CD4-positive, alpha-beta T cell (primary cell): ENCODE measurements at regions not wholly inside any gene's neighbourhood (a gene's known extent, or its start where the extent isn't known, plus 50 kb on each side); places are given as distances from the start of the nearest gene placed in this dataset.

Source experiments
- ATAC-seq: fragments of 200-7000 bp; cut with Tn5 transposase; one replicate; pipeline ENCODE4 v1.10.0; 2022; ENCODE audit warnings: mild to moderate bottlenecking; ENCODE audit not compliant: poor library complexity
- CTCF ChIA-PET: fragments of 350-600 bp; sonication (Branson Sonifier 250); formaldehyde crosslinking; loops from one replicate; lab custom pipeline; 2021; ENCODE audit warnings: antibody characterized with exemption, inconsistent platforms; lab: Charles Lee
- POLR2A ChIA-PET: fragments of 350-600 bp; sonication (Branson Sonifier 250); formaldehyde crosslinking; loops from one replicate; lab custom pipeline; 2021; ENCODE audit warnings: antibody characterized with exemption, inconsistent platforms; lab: Charles Lee
- DNase-seq, 14 experiments: peaks; one replicate each; pipeline ENCODE4 v3.0.0-alpha.2; 2013 to 2020; ENCODE audit warnings: mixed read lengths in 2 of 14
- H3K27ac ChIP-seq, 2 donors: one replicate each; pipeline versions ENCODE4 v1.5.1 to v1.7.0; 2013; ENCODE audit warnings: low read length in 2 of 2, low read depth in 1 of 2, mild to moderate bottlenecking in 1 of 2
- H3K27me3 ChIP-seq, 2 experiments: 1 replicate in 1 of 2; 2 replicates in 1 of 2; pipeline versions ENCODE4 v1.6.1 to v1.7.0; 2013; ENCODE audit warnings: low read length in 2 of 2, control low read depth in 1 of 2, mild to moderate bottlenecking in 1 of 2, moderate library complexity in 1 of 2; ENCODE audit not compliant: insufficient read depth in 2 of 2, control insufficient read depth in 1 of 2
- H3K36me3 ChIP-seq: one replicate; pipeline ENCODE4 v1.6.1; 2013; ENCODE audit warnings: low read length, control low read depth; ENCODE audit not compliant: insufficient read depth
- H3K4me1 ChIP-seq: one replicate; pipeline ENCODE4 v1.6.1; 2013; ENCODE audit warnings: low read length, control low read depth; ENCODE audit not compliant: insufficient read depth
- H3K4me3 ChIP-seq: one replicate; pipeline ENCODE4 v1.5.1; 2013; ENCODE audit warnings: mild to moderate bottlenecking, low read length, moderate library complexity
- H3K9me3 ChIP-seq, 2 experiments: 1 replicate in 1 of 2; 2 replicates in 1 of 2; pipeline versions ENCODE4 v1.6.1 to v1.7.0; 2013; ENCODE audit warnings: low read length in 2 of 2, mild to moderate bottlenecking in 2 of 2, control low read depth in 1 of 2, moderate library complexity in 1 of 2; ENCODE audit not compliant: control insufficient read depth in 1 of 2, insufficient read depth in 1 of 2
- H3K27ac Mint-ChIP-seq: one replicate; pipeline ENCODE4 v1.8.0; 2020; ENCODE audit warnings: mixed read lengths
- H3K27me3 Mint-ChIP-seq: one replicate; pipeline ENCODE4 v1.8.0; 2021; ENCODE audit warnings: mixed read lengths
- H3K36me3 Mint-ChIP-seq: one replicate; pipeline ENCODE4 v1.8.0; 2021; ENCODE audit warnings: low read depth, mixed read lengths
- H3K4me1 Mint-ChIP-seq: one replicate; pipeline ENCODE4 v1.8.0; 2021; ENCODE audit warnings: low read depth, mixed read lengths
- H3K4me3 Mint-ChIP-seq: one replicate; pipeline ENCODE4 v1.8.0; 2020; ENCODE audit warnings: mild to moderate bottlenecking, mixed read lengths
- H3K9me3 Mint-ChIP-seq: one replicate; pipeline ENCODE4 v1.8.0; 2020; ENCODE audit warnings: mixed read lengths
- intact Hi-C, 2 experiments: fragments of 100-400 bp; cut with DNase I in 1 of 2; cut with micrococcal nuclease in 1 of 2; formaldehyde crosslinking; loops; one replicate each; pipeline versions ENCODE4 v1.15.1 to v1.9.0; 2023 to 2025; cut with DNase I, micrococcal nuclease
- TF ChIP-seq, protein P1 (sequence below): fragments of 200-600 bp; IDR thresholded peaks from one replicate; pipeline ENCODE4 v1.8.0; 2022; ENCODE audit warnings: antibody characterized with exemption, mild to moderate bottlenecking

DNA sequence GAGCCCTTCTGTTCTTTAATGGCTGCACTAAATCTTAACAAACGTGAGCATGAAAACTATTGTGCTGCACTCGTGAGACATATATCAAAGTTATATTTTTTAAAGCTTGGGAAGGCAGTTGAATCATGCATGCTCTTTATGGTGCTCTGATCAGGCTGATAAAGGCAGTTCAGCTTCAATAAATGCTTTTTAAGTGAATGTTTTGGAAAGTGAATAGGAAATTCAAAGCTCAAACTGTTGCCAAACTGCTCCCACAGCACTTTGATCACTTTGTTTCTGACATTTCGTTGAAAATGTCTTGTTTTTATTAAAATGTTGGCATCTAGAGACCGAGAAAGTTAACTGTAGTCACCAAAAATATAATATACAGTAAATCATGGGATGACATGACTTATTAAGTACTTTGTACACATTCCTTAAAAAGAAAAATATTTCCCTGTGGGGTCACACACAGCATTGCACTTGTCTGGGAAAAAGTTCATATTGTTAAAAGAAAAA, 625.7 kb upstream of the PCDH9 start:
- intact Hi-C loops, result no loop called here
- peaks cover 3 to 17% of the 10 kb centered on the region in 2 experiments for H3K9me3 ChIP-seq
- Mint-ChIP-seq H3K27ac (no peak overlapping the region), H3K36me3 (no peaks in the 10 kb centered on the region), H3K4me1 (no peaks in the 10 kb centered on the region), H3K27me3 (no peaks in the 10 kb centered on the region), H3K9me3 (peaks cover 17% of the 10 kb centered on the region), H3K4me3 (no peak overlapping the region)
- no peaks in the 10 kb centered on the region for H3K36me3 ChIP-seq
- DNase-seq, result no peak
- H3K4me1 ChIP-seq, result no peaks in the 10 kb centered on the region
- ChIA-PET CTCF (no interaction called here), POLR2A (no interaction called here)
- H3K27me3 ChIP-seq, result no peaks in the 10 kb centered on the region
- no peak overlapping the region for H3K27ac ChIP-seq
- TF ChIP-seq, protein P1, sequence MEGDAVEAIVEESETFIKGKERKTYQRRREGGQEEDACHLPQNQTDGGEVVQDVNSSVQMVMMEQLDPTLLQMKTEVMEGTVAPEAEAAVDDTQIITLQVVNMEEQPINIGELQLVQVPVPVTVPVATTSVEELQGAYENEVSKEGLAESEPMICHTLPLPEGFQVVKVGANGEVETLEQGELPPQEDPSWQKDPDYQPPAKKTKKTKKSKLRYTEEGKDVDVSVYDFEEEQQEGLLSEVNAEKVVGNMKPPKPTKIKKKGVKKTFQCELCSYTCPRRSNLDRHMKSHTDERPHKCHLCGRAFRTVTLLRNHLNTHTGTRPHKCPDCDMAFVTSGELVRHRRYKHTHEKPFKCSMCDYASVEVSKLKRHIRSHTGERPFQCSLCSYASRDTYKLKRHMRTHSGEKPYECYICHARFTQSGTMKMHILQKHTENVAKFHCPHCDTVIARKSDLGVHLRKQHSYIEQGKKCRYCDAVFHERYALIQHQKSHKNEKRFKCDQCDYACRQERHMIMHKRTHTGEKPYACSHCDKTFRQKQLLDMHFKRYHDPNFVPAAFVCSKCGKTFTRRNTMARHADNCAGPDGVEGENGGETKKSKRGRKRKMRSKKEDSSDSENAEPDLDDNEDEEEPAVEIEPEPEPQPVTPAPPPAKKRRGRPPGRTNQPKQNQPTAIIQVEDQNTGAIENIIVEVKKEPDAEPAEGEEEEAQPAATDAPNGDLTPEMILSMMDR, result no peak
- no peak for ATAC-seq
- no peak overlapping the region for H3K4me3 ChIP-seq

DNA sequence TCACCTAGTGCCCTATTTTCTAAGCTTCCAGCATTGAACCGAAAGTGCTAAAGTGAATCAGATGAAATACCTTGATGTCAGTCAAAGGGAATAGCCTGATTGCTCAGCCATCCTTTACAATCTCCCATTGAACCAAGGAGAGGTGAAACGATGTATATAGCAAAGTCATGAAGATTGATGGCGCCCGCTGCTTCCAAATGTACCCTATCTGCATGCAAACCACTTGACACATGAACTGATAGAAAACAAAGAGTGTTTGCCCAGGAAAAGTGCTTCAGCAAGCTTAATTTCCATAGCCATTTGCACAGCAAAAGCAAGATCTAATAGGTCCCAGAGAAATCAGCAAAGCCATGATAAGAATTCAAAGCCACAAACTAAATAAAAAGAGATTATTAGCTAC, 624.9 kb upstream of the PCDH9 start:
- Mint-ChIP-seq H3K4me1 (no peaks in the 10 kb centered on the region), H3K36me3 (no peaks in the 10 kb centered on the region), H3K9me3 (peaks cover 19% of the 10 kb centered on the region), H3K4me3 (no peak overlapping the region), H3K27me3 (no peaks in the 10 kb centered on the region), H3K27ac (no peak overlapping the region)
- Histone ChIP-seq H3K9me3 (peaks cover 6 to 11% of the 10 kb centered on the region in 2 experiments), H3K4me3 (no peak overlapping the region), H3K27ac (no peak overlapping the region), H3K36me3 (no peaks in the 10 kb centered on the region), H3K4me1 (no peaks in the 10 kb centered on the region), H3K27me3 (no peaks in the 10 kb centered on the region)
- POLR2A ChIA-PET, result no interaction called here
- ATAC-seq, result no peak
- TF ChIP-seq, protein P1, result no peak
- intact Hi-C loops, result no loop called here
- no peak for DNase-seq
- CTCF ChIA-PET, result no interaction called here

GRCh38 chr13:67844574-67844973, 614.4 kb upstream of the PCDH9 start:
- no peaks in the 10 kb centered on the region for H3K4me1 ChIP-seq
- peaks cover 11% of the 10 kb centered on the region for H3K9me3 Mint-ChIP-seq
- POLR2A ChIA-PET, result no interaction called here
- peaks cover 3 to 8% of the 10 kb centered on the region in 2 experiments for H3K9me3 ChIP-seq
- no peak overlapping the region for H3K4me3 Mint-ChIP-seq
- no peaks in the 10 kb centered on the region for H3K36me3 Mint-ChIP-seq
- H3K27ac ChIP-seq, result no peak overlapping the region
- H3K4me3 ChIP-seq, result no peak overlapping the region
- ATAC-seq, result no peak
- CTCF ChIA-PET, result no interaction called here
- no peak overlapping the region for H3K27ac Mint-ChIP-seq
- DNase-seq, result no peak
- H3K27me3 Mint-ChIP-seq, result no peaks in the 10 kb centered on the region
- intact Hi-C loops, result no loop called here
- TF ChIP-seq, protein P1, result no peak
- H3K27me3 ChIP-seq, result no peaks in the 10 kb centered on the region
- no peaks in the 10 kb centered on the region for H3K4me1 Mint-ChIP-seq
- no peaks in the 10 kb centered on the region for H3K36me3 ChIP-seq
